Middle frontal gyrus (tissue), 1 donor: ENCODE measurements at regions not wholly inside any gene's neighbourhood (a gene's known extent, or its start where the extent isn't known, plus 50 kb on each side); places are given as distances from the start of the nearest gene placed in this dataset.

ENCODE experiments used
- DNase-seq: peaks from one replicate; pipeline ENCODE4 v3.0.0-alpha.2; 2015; ENCODE audit warnings: low spot score; ENCODE audit errors: extremely low spot score

DNA sequence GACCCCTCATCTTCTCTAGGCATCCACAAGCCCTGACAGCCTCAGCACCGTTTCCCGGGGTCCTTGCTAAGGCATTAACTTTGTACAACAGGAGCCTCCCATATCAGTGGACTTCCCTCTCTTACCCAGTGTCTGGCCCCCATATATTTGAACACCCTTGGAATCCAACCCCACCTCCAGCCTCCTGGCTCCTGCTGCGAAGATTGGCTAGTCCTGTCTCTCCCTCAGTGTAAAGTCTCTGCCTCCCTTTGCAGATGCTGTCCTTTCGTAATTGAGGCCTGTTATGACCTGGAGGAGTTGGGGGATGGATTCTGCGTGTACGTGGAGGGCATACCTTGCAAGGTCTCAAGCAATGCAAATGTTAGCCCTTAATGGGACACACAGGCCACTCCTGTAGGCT, 413.7 kb downstream of the IRS2 start:
- no peak for DNase-seq

- no peak for DNase-seq
Measured at GRCh38 chr13:109371066-109371465, 415.3 kb downstream of the IRS2 start.

GRCh38 chr13:109370496-109370895, 415.9 kb downstream of the IRS2 start:
- DNase-seq: no peak

DNA sequence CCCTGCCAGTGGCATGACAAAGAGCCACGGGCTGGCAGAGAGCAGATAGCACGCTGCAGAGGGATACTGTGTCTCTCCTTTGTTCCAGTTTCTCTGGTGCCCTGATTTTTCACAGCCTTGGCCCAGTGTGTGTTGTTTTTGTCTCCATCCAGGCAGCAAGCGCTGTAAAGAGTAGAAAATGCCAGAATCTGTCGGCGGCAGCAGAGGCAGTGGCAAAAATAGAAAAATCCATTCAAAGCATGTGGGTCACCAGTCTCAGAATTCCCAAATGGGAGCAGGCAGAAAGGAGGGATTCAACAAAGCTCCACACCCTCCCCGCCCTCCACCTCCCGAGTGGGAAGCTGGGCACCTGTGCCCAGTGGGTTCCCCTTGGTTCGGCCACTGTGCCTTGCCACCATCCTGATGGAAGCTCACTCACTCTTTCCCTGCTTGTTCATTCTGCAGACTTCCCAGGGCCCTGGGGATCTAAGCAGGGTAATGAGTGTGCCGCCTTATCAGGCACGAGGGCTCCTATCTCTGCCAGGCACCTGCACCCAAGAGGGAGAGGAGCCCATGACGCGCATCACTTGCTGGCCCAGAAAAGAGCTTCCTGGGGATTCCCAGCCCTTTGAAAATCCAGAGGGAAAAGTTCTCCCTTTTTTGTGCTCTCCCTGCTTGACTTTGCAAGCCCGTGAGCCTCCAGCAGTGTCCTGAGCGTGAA, 416.9 kb downstream of the IRS2 start:
- DNase-seq: peak; percentile 25

DNA sequence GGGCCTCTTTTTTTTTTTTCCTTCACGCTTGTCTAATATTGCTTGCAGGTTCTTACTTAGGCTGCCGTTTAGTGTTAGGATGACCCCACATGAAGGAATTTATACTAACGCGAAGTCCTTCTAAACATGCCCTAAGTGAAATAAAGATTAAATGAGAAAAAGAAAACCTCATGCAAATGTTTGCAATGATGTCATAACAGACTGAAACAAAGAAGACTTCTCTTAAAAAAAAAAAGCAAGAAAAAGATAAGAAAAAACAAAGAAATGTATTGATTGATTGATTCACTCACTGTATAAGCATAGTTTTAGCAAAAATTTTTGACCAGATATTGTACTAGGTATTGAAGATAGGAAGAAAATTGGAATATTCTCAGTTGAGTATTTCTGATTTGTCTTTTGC, 418.2 kb downstream of the IRS2 start:
- no peak for DNase-seq

DNA sequence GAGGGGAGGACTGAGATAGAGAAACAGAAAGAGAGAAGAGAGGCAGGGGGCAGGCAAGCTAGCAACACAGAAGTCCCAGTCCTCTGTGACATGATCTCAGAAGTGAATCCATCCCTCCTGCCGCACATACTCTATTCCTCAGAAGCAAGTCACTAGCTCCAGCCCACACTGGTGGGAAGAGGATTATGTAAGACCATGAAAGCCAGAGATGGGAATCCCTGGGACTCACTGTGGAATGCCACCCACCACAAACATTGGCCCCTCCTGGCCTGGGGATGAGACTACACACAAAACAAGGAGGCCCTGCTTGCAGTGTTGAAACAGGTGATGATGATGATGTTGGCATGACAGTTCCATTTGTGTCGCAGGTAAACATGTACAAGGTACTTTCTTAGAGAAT, 419.9 kb downstream of the IRS2 start:
- DNase-seq: no peak

- no peak for DNase-seq
Measured at GRCh38 chr13:109363431-109363830, 423.0 kb downstream of the IRS2 start.

- no peak for DNase-seq
Measured at GRCh38 chr13:109362616-109363015, 423.8 kb downstream of the IRS2 start.

GRCh38 chr13:109361562-109362289, 424.7 kb downstream of the IRS2 start:
- no peak for DNase-seq

DNA sequence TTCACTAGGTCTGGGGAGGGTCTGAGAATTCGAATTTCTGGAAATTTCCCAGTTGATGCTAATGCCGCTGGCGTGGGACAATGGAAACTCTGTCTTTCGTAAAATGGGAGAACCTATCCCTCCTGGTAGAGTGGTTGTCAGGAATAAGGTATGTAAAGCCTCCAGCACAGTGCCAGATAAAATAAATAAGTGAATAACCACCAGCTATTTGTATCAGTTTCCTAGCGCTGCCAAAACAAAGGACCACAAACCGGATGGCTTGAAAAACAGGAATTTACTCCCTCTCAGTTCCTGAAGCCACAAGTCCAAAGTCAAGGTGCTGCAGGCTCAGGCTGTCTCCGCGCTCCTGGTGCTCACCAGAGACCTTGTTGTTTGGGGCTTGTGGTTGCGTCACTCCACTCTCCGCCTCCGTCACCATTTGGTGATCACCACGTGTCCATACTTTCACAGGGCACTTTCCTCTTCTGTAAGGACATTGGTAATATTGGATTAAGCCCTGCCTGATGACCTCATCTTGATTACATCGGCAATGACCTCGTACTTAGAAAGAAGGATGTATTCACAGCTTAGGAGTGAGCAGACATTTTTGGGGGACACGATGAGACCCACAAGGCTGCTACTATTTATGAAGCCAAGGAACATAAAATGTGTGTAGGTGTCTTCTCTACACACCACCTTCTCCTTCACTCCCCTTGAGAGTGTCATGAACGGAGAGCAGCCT, 428.5 kb downstream of the IRS2 start:
- DNase-seq: no peak

DNA sequence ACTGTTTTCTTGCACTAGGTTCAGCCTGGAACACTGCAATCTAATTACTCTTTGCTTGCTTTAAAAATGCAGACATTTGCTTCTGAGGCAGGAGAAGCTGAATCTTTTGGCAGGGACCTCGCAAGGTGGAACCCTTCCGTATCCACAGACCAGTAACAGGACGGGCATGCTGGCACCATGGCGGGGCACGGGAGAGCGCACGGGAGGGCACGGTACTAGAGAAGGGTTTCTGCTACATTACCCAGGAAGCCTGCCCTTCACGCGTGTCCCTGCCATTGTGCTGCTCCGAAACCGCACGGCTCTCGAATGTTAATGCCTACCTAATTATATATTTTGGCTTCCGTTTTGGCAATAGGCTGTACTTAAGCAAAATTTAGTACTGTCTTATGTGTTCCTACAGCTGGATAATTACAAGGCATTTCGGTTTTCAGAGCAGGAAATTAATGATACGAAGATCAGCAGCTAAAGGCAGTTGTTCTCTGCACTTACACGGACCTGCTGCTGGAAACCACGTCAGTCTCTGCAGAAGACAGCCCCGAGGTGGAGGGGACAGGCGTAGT, 430.4 kb downstream of the IRS2 start:
- DNase-seq: no peak

DNA sequence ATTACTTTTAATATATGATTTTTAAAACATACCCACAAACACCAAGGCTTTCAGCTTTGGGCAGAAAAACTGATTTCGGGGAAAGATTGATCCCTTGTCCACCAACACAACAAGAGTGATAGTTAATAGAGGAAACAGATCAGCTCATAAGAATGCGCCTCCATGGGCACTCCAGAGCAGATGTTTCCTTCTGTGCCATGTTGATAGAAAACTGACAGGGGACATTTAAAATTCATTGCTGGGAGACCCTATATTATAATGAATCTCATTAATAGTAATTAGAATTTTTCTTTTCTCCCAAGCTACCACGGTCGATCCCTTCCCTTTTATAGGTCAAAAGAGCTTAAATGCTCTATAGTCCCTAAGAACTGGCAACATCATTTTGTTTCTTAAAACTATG, 431.2 kb downstream of the IRS2 start:
- DNase-seq: no peak

- DNase-seq: no peak
Measured at GRCh38 chr13:109351236-109351635, 435.1 kb downstream of the IRS2 start.

DNA sequence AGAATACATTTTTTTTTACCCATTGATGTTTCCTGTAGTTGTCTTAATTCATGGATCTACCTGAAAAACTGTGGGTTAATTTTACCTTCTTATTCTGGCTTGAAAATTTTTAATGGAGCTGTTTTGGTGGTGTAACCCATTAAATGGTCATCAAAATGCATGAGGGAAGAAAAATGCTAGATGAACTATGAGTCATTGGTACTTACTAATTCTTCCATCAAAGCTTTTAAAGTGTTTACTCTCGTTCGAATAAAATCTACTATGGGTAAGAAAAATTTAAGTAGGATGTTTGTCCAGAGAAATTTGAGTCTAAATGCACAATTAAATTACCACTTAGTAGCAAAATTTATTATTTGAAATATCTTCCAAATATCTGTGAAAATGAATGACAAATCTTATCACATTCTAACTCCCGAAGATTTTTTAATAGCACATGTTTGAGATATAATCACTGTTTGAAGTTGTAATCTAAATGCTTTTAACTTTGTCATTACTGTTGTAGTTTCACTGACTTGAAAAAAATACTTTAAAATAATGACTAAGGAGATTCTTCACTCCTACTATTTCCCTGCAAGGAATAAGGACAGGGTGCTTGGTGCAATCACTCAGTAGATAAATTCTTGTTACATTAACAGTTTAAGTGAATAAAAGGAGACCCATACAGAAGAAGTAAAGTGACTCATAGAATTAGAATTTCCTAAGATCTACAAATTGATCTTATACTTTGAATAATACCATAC, 437.7 kb downstream of the IRS2 start:
- no peak for DNase-seq

- no peak for DNase-seq
Measured at GRCh38 chr13:109346060-109346459, 440.3 kb downstream of the IRS2 start.

DNA sequence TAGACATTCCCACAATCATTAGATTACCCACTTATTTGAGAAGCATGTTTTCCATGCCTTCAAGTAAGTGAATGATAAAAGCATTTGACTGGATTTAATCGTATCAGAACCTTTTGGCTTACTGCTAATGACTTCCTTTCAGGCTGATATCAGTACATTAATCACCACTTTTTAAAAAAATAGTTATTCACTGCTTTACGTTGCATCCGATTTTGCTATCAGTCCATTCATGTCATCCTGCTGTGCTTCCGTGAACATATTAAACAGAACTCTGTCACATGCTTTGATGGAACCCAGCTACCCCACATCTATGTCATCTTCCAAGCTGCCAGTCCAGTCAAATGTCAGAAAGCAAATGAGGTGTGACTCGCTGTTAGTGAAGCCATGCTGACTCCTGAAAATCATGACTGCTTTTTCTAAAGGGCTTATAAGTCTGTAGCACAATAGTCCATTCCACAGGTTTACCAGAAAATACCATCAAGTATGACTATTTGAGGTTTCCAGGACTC, 440.9 kb downstream of the IRS2 start:
- DNase-seq: no peak

- DNase-seq: no peak
Measured at GRCh38 chr13:109344552-109345157, 441.7 kb downstream of the IRS2 start.

DNA sequence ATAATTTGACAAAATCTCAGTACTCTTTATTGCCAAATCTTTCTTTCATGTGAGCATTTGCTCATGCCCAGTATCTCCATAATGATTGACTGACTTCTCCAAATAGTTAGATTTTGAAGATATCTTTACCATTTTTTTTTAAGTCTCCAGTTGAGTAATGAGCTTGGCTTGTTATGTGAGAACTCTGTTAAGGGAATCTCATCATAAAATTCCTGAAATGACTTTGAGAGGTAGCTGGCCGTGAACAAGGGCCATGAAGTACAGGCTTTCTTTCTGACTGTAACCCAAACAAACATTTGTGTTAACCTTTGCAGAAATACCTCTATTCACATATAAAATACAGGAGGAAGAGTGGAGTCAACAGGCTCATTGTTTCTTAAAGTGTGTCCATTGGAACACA, 449.7 kb downstream of the IRS2 start:
- no peak for DNase-seq

DNA sequence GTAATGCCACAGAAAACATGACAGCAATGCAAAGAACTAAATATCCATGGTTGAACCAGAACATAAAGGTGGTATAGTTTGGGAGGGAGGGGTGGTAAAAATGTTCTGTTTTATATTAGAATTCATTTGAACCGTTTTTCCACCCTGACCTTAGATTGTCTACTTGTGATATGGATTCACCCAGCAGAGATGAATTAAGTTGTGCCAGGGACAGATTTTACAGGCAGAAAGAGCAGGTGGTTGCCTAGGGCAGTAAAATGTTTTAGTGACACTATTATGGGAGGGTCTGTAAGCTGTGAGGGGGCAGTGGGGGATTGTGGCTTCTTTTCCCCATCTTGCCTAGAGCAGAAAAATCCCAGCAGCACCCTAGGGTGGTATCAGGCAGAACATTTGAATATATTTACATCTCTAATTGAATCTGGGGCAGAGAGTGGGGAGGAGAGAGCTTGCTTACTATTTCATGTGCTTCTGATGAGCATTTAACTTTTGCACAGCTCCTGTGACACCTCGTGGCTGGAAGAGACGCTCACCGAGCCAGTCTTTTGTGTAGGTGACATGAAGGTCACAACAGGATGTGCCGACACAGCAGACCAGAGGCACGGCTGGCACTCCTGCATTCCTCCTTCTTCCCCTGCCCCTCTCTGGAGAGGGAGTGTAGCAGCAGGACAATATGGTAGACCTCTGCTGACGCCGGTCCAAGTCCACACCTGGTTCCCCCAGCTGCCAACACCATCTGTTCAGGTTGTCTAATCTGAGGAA, 452.3 kb downstream of the IRS2 start:
- DNase-seq: no peak
